ENCODE measurements at regions not wholly inside any gene's neighbourhood (a gene's known extent, or its start where the extent isn't known, plus 50 kb on each side); places are given as distances from the start of the nearest gene placed in this dataset.

GRCh38 chr4:57265831-57266582 lies 155.8 kb upstream of the IGFBP7 start:
- no peak for TF ChIP-seq CTCF (IDR thresholded peaks at IDR 0.05; ENCODE audit: low read depth, low read length)
- H3K4me3 ChIP-seq (ENCODE audit: low read depth, low read length): no peak overlapping the region

GRCh38 chr4:57254754-57255153 lies 144.6 kb upstream of the IGFBP7 start:
- TF ChIP-seq CTCF (IDR thresholded peaks at IDR 0.05; ENCODE audit: low read depth, low read length): no peak
- H3K4me3 ChIP-seq (ENCODE audit: low read depth, low read length): no peak overlapping the region

GRCh38 chr4:57249083-57249482 lies 138.9 kb upstream of the IGFBP7 start:
- H3K4me3 ChIP-seq (ENCODE audit: low read depth, low read length): no peak overlapping the region
- TF ChIP-seq CTCF (IDR thresholded peaks at IDR 0.05; ENCODE audit: low read depth, low read length): no peak

GRCh38 chr4:57243076-57243475 lies 132.9 kb upstream of the IGFBP7 start:
- no peak for TF ChIP-seq CTCF (IDR thresholded peaks at IDR 0.05; ENCODE audit: low read depth, low read length)
- H3K4me3 ChIP-seq (ENCODE audit: low read depth, low read length): no peak overlapping the region

GRCh38 chr4:57234252-57234775 lies 124.1 kb upstream of the IGFBP7 start:
- no peak for TF ChIP-seq CTCF (IDR thresholded peaks at IDR 0.05; ENCODE audit: low read depth, low read length)
- no peak overlapping the region for H3K4me3 ChIP-seq (ENCODE audit: low read depth, low read length)

GRCh38 chr4:57233386-57233785 lies 123.2 kb upstream of the IGFBP7 start:
- no peak overlapping the region for H3K4me3 ChIP-seq (ENCODE audit: low read depth, low read length)
- TF ChIP-seq CTCF (IDR thresholded peaks at IDR 0.05; ENCODE audit: low read depth, low read length): no peak

GRCh38 chr4:57231781-57232180 lies 121.6 kb upstream of the IGFBP7 start:
- TF ChIP-seq CTCF (IDR thresholded peaks at IDR 0.05; ENCODE audit: low read depth, low read length): no peak
- no peak overlapping the region for H3K4me3 ChIP-seq (ENCODE audit: low read depth, low read length)

Measured in WI38 (cell line).